ENCODE measurements at regions not wholly inside any gene's neighbourhood (a gene's known extent, or its start where the extent isn't known, plus 50 kb on each side); places are given as distances from the start of the nearest gene placed in this dataset.

- H3K4me1 Mint-ChIP-seq (ENCODE audit: low read depth), result no peaks in the 10 kb centered on the region
- no peak for DNase-seq
- intact Hi-C loops (cut with micrococcal nuclease), result no loop called here
- no peak overlapping the region for H3K27ac Mint-ChIP-seq
- ChIA-PET CTCF (no interaction called here), POLR2A (no interaction called here)
- no peaks in the 10 kb centered on the region for H3K36me3 Mint-ChIP-seq
- no peak overlapping the region for H3K4me3 Mint-ChIP-seq
- peaks cover 35% of the 10 kb centered on the region for H3K9me3 Mint-ChIP-seq
- no peaks in the 10 kb centered on the region for H3K27me3 Mint-ChIP-seq
Observed at GRCh38 chr2:49532702-49533101, 378.4 kb upstream of the FSHR start.

GRCh38 chr2:49515996-49516782, 361.9 kb upstream of the FSHR start:
- Mint-ChIP-seq H3K27me3 (no peaks in the 10 kb centered on the region), H3K36me3 (no peaks in the 10 kb centered on the region), H3K4me1 (ENCODE audit: low read depth) (no peaks in the 10 kb centered on the region), H3K27ac (no peak overlapping the region), H3K9me3 (peaks cover 18% of the 10 kb centered on the region), H3K4me3 (no peak overlapping the region)
- intact Hi-C loops (cut with micrococcal nuclease), result no loop called here
- POLR2A ChIA-PET, result no interaction called here
- DNase-seq, result no peak
- CTCF ChIA-PET, result no interaction called here

- Mint-ChIP-seq H3K27me3 (no peaks in the 10 kb centered on the region), H3K4me1 (ENCODE audit: low read depth) (no peaks in the 10 kb centered on the region), H3K9me3 (peaks cover 8% of the 10 kb centered on the region), H3K36me3 (no peaks in the 10 kb centered on the region), H3K27ac (no peak overlapping the region), H3K4me3 (no peak overlapping the region)
- DNase-seq, result no peak
- ChIA-PET CTCF (no interaction called here), POLR2A (no interaction called here)
- intact Hi-C loops (cut with micrococcal nuclease), result no loop called here
Observed at GRCh38 chr2:49514201-49514600, 359.9 kb upstream of the FSHR start.

- intact Hi-C loops (cut with micrococcal nuclease), result loop anchor here (10.0 kb wide), 1 partner anchor 546 kb away; no protein-coding TSS in a partner anchor
- DNase-seq, result no peak
Observed at GRCh38 chr2:49490710-49491109, 336.4 kb upstream of the FSHR start.

GRCh38 chr2:49487139-49487538, 332.8 kb upstream of the FSHR start:
- DNase-seq, result no peak
- Mint-ChIP-seq H3K4me1 (ENCODE audit: low read depth) (no peaks in the 10 kb centered on the region), H3K27me3 (no peaks in the 10 kb centered on the region), H3K4me3 (no peak overlapping the region), H3K36me3 (no peaks in the 10 kb centered on the region), H3K9me3 (peaks cover 24% of the 10 kb centered on the region), H3K27ac (no peak overlapping the region)
- ChIA-PET CTCF (no interaction called here), POLR2A (no interaction called here)
- intact Hi-C loops (cut with micrococcal nuclease), result no loop called here

More at GRCh38 chr2:49490710-49491109, 336.4 kb upstream of the FSHR start:
- Mint-ChIP-seq H3K27me3 (no peaks in the 10 kb centered on the region), H3K36me3 (no peaks in the 10 kb centered on the region), H3K9me3 (peaks cover 17% of the 10 kb centered on the region), H3K4me1 (ENCODE audit: low read depth) (no peaks in the 10 kb centered on the region), H3K27ac (no peak overlapping the region), H3K4me3 (no peak overlapping the region)
- ChIA-PET POLR2A (no interaction called here), CTCF (no interaction called here)

- Mint-ChIP-seq H3K36me3 (no peaks in the 10 kb centered on the region), H3K4me3 (no peak overlapping the region), H3K27ac (no peak overlapping the region), H3K9me3 (peaks cover 21% of the 10 kb centered on the region), H3K4me1 (ENCODE audit: low read depth) (no peaks in the 10 kb centered on the region), H3K27me3 (no peaks in the 10 kb centered on the region)
- no peak for DNase-seq
- intact Hi-C loops (cut with micrococcal nuclease), result no loop called here
- CTCF ChIA-PET, result no interaction called here
- POLR2A ChIA-PET, result no interaction called here
Observed at GRCh38 chr2:49480520-49480919, 326.2 kb upstream of the FSHR start.

GRCh38 chr2:49465157-49465831, 311.0 kb upstream of the FSHR start:
- Mint-ChIP-seq H3K27me3 (no peaks in the 10 kb centered on the region), H3K27ac (no peak overlapping the region), H3K9me3 (peaks cover 31% of the 10 kb centered on the region), H3K4me1 (ENCODE audit: low read depth) (no peaks in the 10 kb centered on the region), H3K36me3 (no peaks in the 10 kb centered on the region), H3K4me3 (no peak overlapping the region)
- no peak for DNase-seq
- ChIA-PET POLR2A (no interaction called here), CTCF (no interaction called here)
- intact Hi-C loops (cut with micrococcal nuclease), result no loop called here

GRCh38 chr2:49459314-49459993, 305.1 kb upstream of the FSHR start:
- Mint-ChIP-seq H3K36me3 (no peaks in the 10 kb centered on the region), H3K4me1 (ENCODE audit: low read depth) (no peaks in the 10 kb centered on the region), H3K27me3 (no peaks in the 10 kb centered on the region), H3K4me3 (no peak overlapping the region), H3K9me3 (peaks cover 20% of the 10 kb centered on the region), H3K27ac (no peak overlapping the region)
- intact Hi-C loops (cut with micrococcal nuclease), result no loop called here
- DNase-seq, result no peak
- ChIA-PET POLR2A (no interaction called here), CTCF (no interaction called here)

- POLR2A ChIA-PET, result no interaction called here
- peaks cover 7% of the 10 kb centered on the region for H3K9me3 Mint-ChIP-seq
- no peak overlapping the region for H3K4me3 Mint-ChIP-seq
- CTCF ChIA-PET, result no interaction called here
- DNase-seq, result no peak
- H3K4me1 Mint-ChIP-seq (ENCODE audit: low read depth), result no peaks in the 10 kb centered on the region
- intact Hi-C loops (cut with micrococcal nuclease), result no loop called here
- H3K27me3 Mint-ChIP-seq, result no peaks in the 10 kb centered on the region
- H3K36me3 Mint-ChIP-seq, result no peaks in the 10 kb centered on the region
- no peak overlapping the region for H3K27ac Mint-ChIP-seq
Observed at GRCh38 chr2:49444005-49444404, 289.7 kb upstream of the FSHR start.

GRCh38 chr2:49426996-49427395, 272.7 kb upstream of the FSHR start:
- no peak overlapping the region for H3K27ac Mint-ChIP-seq
- intact Hi-C loops (cut with micrococcal nuclease), result no loop called here
- ChIA-PET POLR2A (no interaction called here), CTCF (no interaction called here)
- H3K9me3 Mint-ChIP-seq, result peaks cover 19% of the 10 kb centered on the region
- H3K4me1 Mint-ChIP-seq (ENCODE audit: low read depth), result no peaks in the 10 kb centered on the region
- no peak overlapping the region for H3K4me3 Mint-ChIP-seq
- H3K36me3 Mint-ChIP-seq, result no peaks in the 10 kb centered on the region
- DNase-seq, result no peak
- H3K27me3 Mint-ChIP-seq, result no peaks in the 10 kb centered on the region

- POLR2A ChIA-PET, result no interaction called here
- no peak overlapping the region for H3K27ac Mint-ChIP-seq
- intact Hi-C loops (cut with micrococcal nuclease), result no loop called here
- CTCF ChIA-PET, result no interaction called here
- H3K27me3 Mint-ChIP-seq, result no peaks in the 10 kb centered on the region
- H3K9me3 Mint-ChIP-seq, result peaks cover 4% of the 10 kb centered on the region
- no peaks in the 10 kb centered on the region for H3K36me3 Mint-ChIP-seq
- no peak overlapping the region for H3K4me3 Mint-ChIP-seq
- H3K4me1 Mint-ChIP-seq (ENCODE audit: low read depth), result no peaks in the 10 kb centered on the region
- no peak for DNase-seq
Observed at GRCh38 chr2:49416252-49416651, 261.9 kb upstream of the FSHR start.

GRCh38 chr2:49404108-49404507, 249.8 kb upstream of the FSHR start:
- intact Hi-C loops (cut with micrococcal nuclease), result no loop called here
- Mint-ChIP-seq H3K27me3 (no peaks in the 10 kb centered on the region), H3K27ac (no peak overlapping the region), H3K9me3 (peaks cover 12% of the 10 kb centered on the region), H3K36me3 (no peaks in the 10 kb centered on the region), H3K4me3 (no peak overlapping the region), H3K4me1 (ENCODE audit: low read depth) (no peaks in the 10 kb centered on the region)
- ChIA-PET CTCF (no interaction called here), POLR2A (no interaction called here)
- no peak for DNase-seq

- peaks cover 12% of the 10 kb centered on the region for H3K9me3 Mint-ChIP-seq
- H3K27me3 Mint-ChIP-seq, result no peaks in the 10 kb centered on the region
- CTCF ChIA-PET, result no interaction called here
- intact Hi-C loops (cut with micrococcal nuclease), result no loop called here
- POLR2A ChIA-PET, result no interaction called here
- H3K27ac Mint-ChIP-seq, result no peak overlapping the region
- no peaks in the 10 kb centered on the region for H3K36me3 Mint-ChIP-seq
- no peak overlapping the region for H3K4me3 Mint-ChIP-seq
- no peak for DNase-seq
- H3K4me1 Mint-ChIP-seq (ENCODE audit: low read depth), result no peaks in the 10 kb centered on the region
Observed at GRCh38 chr2:49403637-49404036, 249.3 kb upstream of the FSHR start.
